ENCODE measurements at regions not wholly inside any gene's neighbourhood (a gene's known extent, or its start where the extent isn't known, plus 50 kb on each side); places are given as distances from the start of the nearest gene placed in this dataset.

DNA sequence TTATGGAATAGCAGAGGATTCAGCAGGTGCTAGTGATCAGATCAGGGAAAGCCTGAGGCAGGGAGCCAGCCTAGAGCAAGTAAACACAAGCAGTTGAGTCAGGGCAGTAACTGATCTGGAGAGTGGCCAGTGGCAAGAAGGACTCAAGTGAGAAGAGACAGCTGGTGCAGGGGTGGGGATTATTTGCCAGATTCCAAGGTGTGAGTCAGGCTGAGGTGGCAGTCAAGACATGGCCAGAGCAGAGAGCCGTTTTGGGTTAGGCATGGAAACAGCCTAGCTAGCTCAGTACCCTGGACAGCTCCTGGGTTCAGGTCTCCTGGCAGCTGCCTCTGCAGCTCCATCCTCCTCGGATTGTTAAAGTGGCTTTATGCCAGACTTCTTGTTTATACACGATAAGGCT lies 281.9 kb upstream of the ONECUT1 start:
- TF ChIP-seq CTCF (IDR thresholded peaks at IDR 0.05) (no peak), EZH2 (IDR thresholded peaks at IDR 0.05; ENCODE audit: borderline replicate concordance, insufficient read depth, low read depth, low read length, poor library complexity, severe bottlenecking) (no peak)

All from B cell (primary cell).